Lower leg skin (tissue), 3 donors: ENCODE measurements at regions not wholly inside any gene's neighbourhood (a gene's known extent, or its start where the extent isn't known, plus 50 kb on each side); places are given as distances from the start of the nearest gene placed in this dataset.

ENCODE experiments used
- CTCF ChIP-seq, 3 donors: fragments of 450-650 bp; IDR thresholded peaks; one replicate each; pipeline ENCODE4 v1.5.1; 2016; ENCODE audit warnings: antibody characterized with exemption in 3 of 3, mild to moderate bottlenecking in 3 of 3, moderate library complexity in 2 of 3
- POLR2A ChIP-seq, 2 donors: fragments of 450-650 bp; IDR thresholded peaks; one replicate each; pipeline ENCODE4 v1.6.1; 2016 to 2017; ENCODE audit warnings: antibody characterized with exemption in 2 of 2, mild to moderate bottlenecking in 1 of 2, moderate library complexity in 1 of 2

- no peak for TF ChIP-seq CTCF (IDR thresholded peaks at IDR 0.05)
- no peak for TF ChIP-seq POLR2A (IDR thresholded peaks at IDR 0.05)
Observed at GRCh38 chr18:10368456-10369453, 85.7 kb upstream of the APCDD1 start.
